Activated CD4-positive, alpha-beta T cell treated with anti-CD3 and anti-CD28 coated beads for 24 hours (primary cell): ENCODE measurements at regions not wholly inside any gene's neighbourhood (a gene's known extent, or its start where the extent isn't known, plus 50 kb on each side); places are given as distances from the start of the nearest gene placed in this dataset.
"Not testable (repeated sequence)": the region's sequence is repeated elsewhere in the genome, so short reads cannot be mapped to it uniquely, and the experiment has no call there.

Experiments used
- DNase-seq, 2 donors: peaks; one replicate each; pipeline ENCODE4 v3.0.0-alpha.2; 2020; ENCODE audit warnings: low read depth in 2 of 2

- no peak for DNase-seq
Measured at GRCh38 chr10:62996925-62997324, 136.2 kb upstream of the NRBF2 start.

GRCh38 chr10:62996516-62996915 is 136.6 kb upstream of the NRBF2 start:
- no peak for DNase-seq

GRCh38 chr10:62993121-62993520 is 140.0 kb upstream of the NRBF2 start:
- no peak for DNase-seq

- no peak for DNase-seq
Measured at GRCh38 chr10:62992145-62992721, 140.9 kb upstream of the NRBF2 start.

- DNase-seq, result no peak
Measured at GRCh38 chr10:62990126-62990525, 143.0 kb upstream of the NRBF2 start.

GRCh38 chr10:62985807-62986600 is 147.1 kb upstream of the NRBF2 start:
- no peak for DNase-seq

- no peak for DNase-seq
Measured at GRCh38 chr10:62981096-62981495, 152.0 kb upstream of the NRBF2 start.

- DNase-seq, result peak in 1 of 2 donors; percentile 20
Measured at GRCh38 chr10:62980687-62981086, 152.4 kb upstream of the NRBF2 start.

GRCh38 chr10:62979921-62980320 is 153.2 kb upstream of the NRBF2 start:
- DNase-seq, result no peak

- no peak for DNase-seq
Measured at GRCh38 chr10:62978482-62978881, 154.6 kb upstream of the NRBF2 start.

- not testable (repeated sequence) for DNase-seq
Measured at GRCh38 chr10:62974795-62975194, 158.3 kb upstream of the NRBF2 start.

- no peak for DNase-seq
Measured at GRCh38 chr10:62972103-62972502, 155.9 kb upstream of the EGR2 start.

GRCh38 chr10:62964026-62964425 is 147.9 kb upstream of the EGR2 start:
- no peak for DNase-seq

- DNase-seq, result no peak
Measured at GRCh38 chr10:62961951-62962523, 145.9 kb upstream of the EGR2 start.

GRCh38 chr10:62960416-62960815 is 144.2 kb upstream of the EGR2 start:
- no peak for DNase-seq

GRCh38 chr10:62959553-62959952 is 143.4 kb upstream of the EGR2 start:
- DNase-seq, result no peak

GRCh38 chr10:62958980-62959379 is 142.8 kb upstream of the EGR2 start:
- DNase-seq, result no peak

- no peak for DNase-seq
Measured at GRCh38 chr10:62946278-62946677, 130.1 kb upstream of the EGR2 start.

GRCh38 chr10:62939698-62940097 is 123.5 kb upstream of the EGR2 start:
- DNase-seq, result no peak

- no peak for DNase-seq
Measured at GRCh38 chr10:62938672-62939071, 122.5 kb upstream of the EGR2 start.

GRCh38 chr10:62937674-62938073 is 121.5 kb upstream of the EGR2 start:
- no peak for DNase-seq

- no peak for DNase-seq
Measured at GRCh38 chr10:62935022-62935421, 118.9 kb upstream of the EGR2 start.

GRCh38 chr10:62934258-62934657 is 118.1 kb upstream of the EGR2 start:
- DNase-seq, result no peak
